ENCODE measurements at regions not wholly inside any gene's neighbourhood (a gene's known extent, or its start where the extent isn't known, plus 50 kb on each side); places are given as distances from the start of the nearest gene placed in this dataset.

GRCh38 chr10:62681211-62681940, 123.1 kb upstream of the ADO start:
- Histone ChIP-seq H3K36me3 (ENCODE audit: control insufficient read depth in 2 of 3, insufficient read depth in 3 of 3, low read length in 3 of 3) (no peaks in the 10 kb centered on the region), H3K9ac (ENCODE audit: low read length in 3 of 3) (no peak overlapping the region), H3K27me3 (ENCODE audit: control insufficient read depth, insufficient read depth, low read length) (no peaks in the 10 kb centered on the region), H3K4me1 (ENCODE audit: control insufficient read depth in 2 of 3, insufficient read depth in 2 of 3, low read depth in 1 of 3, low read length in 3 of 3) (no peaks in the 10 kb centered on the region), H3K27ac (ENCODE audit: low read depth in 2 of 2, low read length in 2 of 2) (no peak overlapping the region), H3K9me3 (ENCODE audit: control insufficient read depth in 2 of 3, insufficient read depth in 1 of 3, low read length in 3 of 3) (no peaks in the 10 kb centered on the region), H3K4me3 (ENCODE audit: low read length in 3 of 3) (no peak overlapping the region)
- TF ChIP-seq, protein P1, sequence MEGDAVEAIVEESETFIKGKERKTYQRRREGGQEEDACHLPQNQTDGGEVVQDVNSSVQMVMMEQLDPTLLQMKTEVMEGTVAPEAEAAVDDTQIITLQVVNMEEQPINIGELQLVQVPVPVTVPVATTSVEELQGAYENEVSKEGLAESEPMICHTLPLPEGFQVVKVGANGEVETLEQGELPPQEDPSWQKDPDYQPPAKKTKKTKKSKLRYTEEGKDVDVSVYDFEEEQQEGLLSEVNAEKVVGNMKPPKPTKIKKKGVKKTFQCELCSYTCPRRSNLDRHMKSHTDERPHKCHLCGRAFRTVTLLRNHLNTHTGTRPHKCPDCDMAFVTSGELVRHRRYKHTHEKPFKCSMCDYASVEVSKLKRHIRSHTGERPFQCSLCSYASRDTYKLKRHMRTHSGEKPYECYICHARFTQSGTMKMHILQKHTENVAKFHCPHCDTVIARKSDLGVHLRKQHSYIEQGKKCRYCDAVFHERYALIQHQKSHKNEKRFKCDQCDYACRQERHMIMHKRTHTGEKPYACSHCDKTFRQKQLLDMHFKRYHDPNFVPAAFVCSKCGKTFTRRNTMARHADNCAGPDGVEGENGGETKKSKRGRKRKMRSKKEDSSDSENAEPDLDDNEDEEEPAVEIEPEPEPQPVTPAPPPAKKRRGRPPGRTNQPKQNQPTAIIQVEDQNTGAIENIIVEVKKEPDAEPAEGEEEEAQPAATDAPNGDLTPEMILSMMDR (IDR thresholded peaks at IDR 0.05; ENCODE audit: borderline replicate concordance, extremely low read depth, insufficient read depth), result no peak
- DNase-seq, result peak in 1 of 5 donors; percentile 3
- intact Hi-C loops (cut with DNase I), result no loop called here
- no peak for FAIRE-seq

- intact Hi-C loops (cut with DNase I), result no loop called here
- FAIRE-seq, result no peak
- Histone ChIP-seq H3K36me3 (ENCODE audit: control insufficient read depth in 2 of 3, insufficient read depth in 3 of 3, low read length in 3 of 3) (no peaks in the 10 kb centered on the region), H3K9me3 (ENCODE audit: control insufficient read depth in 2 of 3, insufficient read depth in 1 of 3, low read length in 3 of 3) (peaks cover 0 to 3% (median 0%) of the 10 kb centered on the region in 3 donors), H3K9ac (ENCODE audit: low read length in 3 of 3) (no peak overlapping the region), H3K4me3 (ENCODE audit: low read length in 3 of 3) (no peak overlapping the region), H3K27me3 (ENCODE audit: control insufficient read depth, insufficient read depth, low read length) (no peaks in the 10 kb centered on the region), H3K4me1 (ENCODE audit: control insufficient read depth in 2 of 3, insufficient read depth in 2 of 3, low read depth in 1 of 3, low read length in 3 of 3) (no peaks in the 10 kb centered on the region), H3K27ac (ENCODE audit: low read depth in 2 of 2, low read length in 2 of 2) (no peak overlapping the region)
- TF ChIP-seq, protein P1 (IDR thresholded peaks at IDR 0.05; ENCODE audit: borderline replicate concordance, extremely low read depth, insufficient read depth), result no peak
- peak in 2 of 5 donors; percentile 7 to 36 for DNase-seq
These were observed 119.6 kb upstream of the ADO start for GRCh38 chr10:62684911-62685310.

DNA sequence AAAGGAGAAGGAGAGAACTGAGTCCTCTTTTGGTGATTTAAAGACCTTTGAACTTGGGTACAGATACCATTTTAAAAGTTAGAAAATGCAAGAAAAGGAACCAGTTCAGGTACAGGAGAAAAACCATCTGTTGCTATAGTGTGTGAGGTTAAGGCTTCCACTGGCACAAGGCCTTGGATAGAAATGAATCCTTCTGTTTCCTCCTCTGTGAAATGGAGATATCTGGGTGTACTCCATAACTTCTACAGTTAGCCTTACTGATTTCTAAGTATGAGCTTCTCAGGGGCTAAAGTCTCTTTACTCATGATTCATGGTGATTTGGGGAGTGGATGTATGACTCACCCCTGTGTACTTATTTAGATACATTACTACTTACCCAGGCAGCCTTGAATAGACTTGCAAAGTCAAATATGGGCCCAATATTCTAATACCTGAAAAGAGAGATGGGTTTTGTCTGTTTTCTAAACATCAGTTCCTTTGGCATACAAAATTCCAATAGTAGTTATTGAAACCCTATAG, 117.2 kb upstream of the ADO start:
- FAIRE-seq, result no peak
- intact Hi-C loops (cut with DNase I), result no loop called here
- TF ChIP-seq, protein P1 (IDR thresholded peaks at IDR 0.05; ENCODE audit: borderline replicate concordance, extremely low read depth, insufficient read depth), result no peak

More for the DNA sequence above, 117.2 kb upstream of the ADO start:
- Histone ChIP-seq H3K27ac (ENCODE audit: low read depth in 2 of 2, low read length in 2 of 2) (no peak overlapping the region), H3K4me1 (ENCODE audit: control insufficient read depth in 2 of 3, insufficient read depth in 2 of 3, low read depth in 1 of 3, low read length in 3 of 3) (no peaks in the 10 kb centered on the region), H3K36me3 (ENCODE audit: control insufficient read depth in 2 of 3, insufficient read depth in 3 of 3, low read length in 3 of 3) (no peaks in the 10 kb centered on the region), H3K9ac (ENCODE audit: low read length in 3 of 3) (no peak overlapping the region), H3K9me3 (ENCODE audit: control insufficient read depth in 2 of 3, insufficient read depth in 1 of 3, low read length in 3 of 3) (peaks cover 0 to 3% (median 0%) of the 10 kb centered on the region in 3 donors), H3K4me3 (ENCODE audit: low read length in 3 of 3) (no peak overlapping the region), H3K27me3 (ENCODE audit: control insufficient read depth, insufficient read depth, low read length) (no peaks in the 10 kb centered on the region)
- DNase-seq, result no peak

Data from kidney (tissue), 13 donors.